ENCODE measurements at regions not wholly inside any gene's neighbourhood (a gene's known extent, or its start where the extent isn't known, plus 50 kb on each side); places are given as distances from the start of the nearest gene placed in this dataset.
"Not testable (repeated sequence)": the region's sequence is repeated elsewhere in the genome, so short reads cannot be mapped to it uniquely, and the experiment has no call there.

DNA sequence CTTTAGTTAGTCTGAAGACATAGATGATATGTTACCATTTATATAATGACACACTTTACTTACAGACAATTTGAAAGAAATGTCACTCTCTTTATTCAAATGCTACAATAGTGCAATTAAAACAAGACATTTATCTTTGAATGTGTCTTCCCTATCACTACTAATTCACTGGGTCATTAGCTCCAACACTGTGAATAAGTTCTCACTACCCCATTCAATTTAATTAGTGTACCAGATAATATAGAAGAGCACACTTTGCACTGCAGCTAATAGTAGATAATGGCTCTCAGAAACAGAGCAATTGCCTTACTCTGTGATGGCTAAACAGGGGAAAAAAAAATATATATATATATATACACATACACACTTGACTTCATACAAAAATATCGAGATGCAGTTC lies 497.0 kb downstream of the DTWD2 start:
- no peak for DNase-seq (ENCODE audit: low read depth in 2 of 3, low spot score in 1 of 3)

DNA sequence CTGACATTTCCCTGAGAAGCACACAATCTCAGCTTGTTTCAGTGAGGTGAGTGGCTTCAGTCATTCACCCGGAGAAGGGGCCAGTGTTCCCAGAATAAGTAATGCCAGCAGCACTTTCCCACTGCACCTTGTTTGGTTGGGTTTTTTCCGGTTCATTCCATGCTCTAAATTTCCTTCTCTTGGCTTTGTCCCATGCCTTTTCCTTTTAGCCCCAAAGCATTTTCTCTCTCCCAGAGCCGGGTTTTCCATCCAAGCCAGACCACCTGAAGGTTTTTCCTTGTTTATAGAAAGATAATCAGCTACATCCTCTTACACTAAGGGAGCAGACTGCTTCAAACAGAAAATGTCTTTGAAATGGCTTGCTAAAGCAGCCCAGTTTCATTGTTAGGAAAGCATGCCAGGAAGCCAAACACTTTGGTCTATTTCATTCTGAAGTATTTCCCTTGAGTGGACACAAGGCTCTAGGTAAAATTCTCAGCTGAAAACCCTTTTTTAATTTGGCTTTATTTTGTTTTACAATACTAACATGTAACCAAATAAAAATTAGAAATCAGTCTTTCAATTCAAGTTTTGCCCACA lies 501.6 kb downstream of the DTWD2 start:
- no peak for DNase-seq (ENCODE audit: low read depth in 2 of 3, low spot score in 1 of 3)

GRCh38 chr5:118479285-118479684 lies 509.1 kb downstream of the DTWD2 start:
- DNase-seq (ENCODE audit: low read depth in 2 of 3, low spot score in 1 of 3) = no peak

DNA sequence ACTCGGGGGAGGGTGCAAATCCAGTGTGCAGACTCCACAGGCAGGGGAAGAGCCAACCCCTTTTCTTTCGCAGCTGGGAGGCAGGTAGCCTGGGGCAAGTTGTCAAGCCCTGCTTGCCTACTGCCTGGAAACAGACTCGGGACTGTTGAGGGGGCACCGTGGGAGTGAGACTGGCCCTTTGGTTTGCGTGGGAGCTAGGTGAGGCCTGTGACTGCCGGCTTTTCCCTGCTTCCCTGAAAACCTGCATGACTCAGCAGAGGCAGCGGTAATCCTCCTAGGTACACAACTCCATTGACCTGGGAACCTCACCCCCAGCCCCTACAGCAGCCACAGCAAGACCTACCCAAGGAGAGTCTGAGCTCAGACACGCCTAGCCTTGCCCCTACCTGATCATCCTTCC lies 509.5 kb downstream of the DTWD2 start:
- no peak for DNase-seq (ENCODE audit: low read depth in 2 of 3, low spot score in 1 of 3)

DNA sequence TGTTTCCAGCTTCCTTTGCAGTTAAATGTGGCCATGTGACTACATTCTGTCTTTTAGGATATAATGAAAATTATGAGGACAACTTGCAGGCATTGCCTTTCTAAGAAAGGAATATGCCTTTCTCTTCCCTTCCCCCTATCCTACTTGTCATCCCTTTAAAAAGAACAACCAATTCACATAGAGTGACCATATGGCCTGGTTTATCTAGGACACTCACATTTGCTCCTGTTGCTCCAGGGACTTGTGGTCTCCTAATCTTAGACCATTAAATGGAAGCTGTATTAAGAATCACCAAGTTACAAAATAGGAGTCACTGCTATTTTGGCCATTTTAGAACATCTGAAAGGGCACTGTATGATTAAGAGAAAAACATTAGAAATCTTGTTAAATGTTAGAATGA lies 520.3 kb downstream of the DTWD2 start:
- DNase-seq (ENCODE audit: low read depth in 2 of 3, low spot score in 1 of 3) = no peak

DNA sequence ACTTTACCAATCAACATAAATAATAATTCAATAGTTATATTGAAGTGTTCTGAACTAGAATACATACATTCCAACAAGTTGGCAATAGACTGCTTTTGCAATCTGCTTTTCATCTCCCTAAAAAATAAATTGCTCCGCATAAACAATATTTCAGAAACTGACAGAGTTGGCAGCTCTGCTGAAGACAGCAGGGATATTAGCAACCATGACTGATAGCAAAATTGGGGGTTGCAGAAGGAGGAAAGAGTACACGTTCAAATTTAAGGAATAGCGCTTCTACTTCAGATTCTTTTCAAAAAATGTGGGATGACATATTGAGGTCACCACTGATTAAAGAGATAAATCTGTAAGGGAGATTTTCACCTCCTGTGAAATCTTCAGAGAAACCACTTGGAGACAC lies 521.2 kb downstream of the DTWD2 start:
- no peak for DNase-seq (ENCODE audit: low read depth in 2 of 3, low spot score in 1 of 3)

DNA sequence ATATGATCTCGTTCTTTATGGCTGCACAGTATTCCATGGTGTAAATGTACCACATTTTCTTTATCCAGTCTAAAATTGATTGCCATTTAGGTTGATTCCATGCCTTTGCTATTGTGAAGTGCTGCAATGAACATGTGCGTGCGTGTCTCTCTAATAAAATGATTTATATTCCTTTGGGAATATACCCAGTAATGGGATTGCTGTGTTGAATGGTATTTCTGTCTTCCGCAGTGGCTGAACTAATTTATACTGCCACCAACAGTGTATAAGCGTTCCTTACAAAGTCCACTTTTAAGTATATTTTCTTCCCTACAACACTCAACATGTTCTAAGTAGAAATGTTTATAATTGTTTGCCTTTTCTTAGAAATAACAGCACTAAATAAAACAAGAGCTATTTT lies 521.9 kb downstream of the DTWD2 start:
- no peak for DNase-seq (ENCODE audit: low read depth in 2 of 3, low spot score in 1 of 3)

- DNase-seq (ENCODE audit: low read depth in 2 of 3, low spot score in 1 of 3) = not testable (repeated sequence)
Measured at GRCh38 chr5:118462276-118462675, 526.1 kb downstream of the DTWD2 start.

- DNase-seq (ENCODE audit: low read depth in 2 of 3, low spot score in 1 of 3) = no peak
Measured at GRCh38 chr5:118461436-118461835, 526.9 kb downstream of the DTWD2 start.

- DNase-seq (ENCODE audit: low read depth in 2 of 3, low spot score in 1 of 3) = no peak
Measured at GRCh38 chr5:118459490-118459889, 528.9 kb downstream of the DTWD2 start.

DNA sequence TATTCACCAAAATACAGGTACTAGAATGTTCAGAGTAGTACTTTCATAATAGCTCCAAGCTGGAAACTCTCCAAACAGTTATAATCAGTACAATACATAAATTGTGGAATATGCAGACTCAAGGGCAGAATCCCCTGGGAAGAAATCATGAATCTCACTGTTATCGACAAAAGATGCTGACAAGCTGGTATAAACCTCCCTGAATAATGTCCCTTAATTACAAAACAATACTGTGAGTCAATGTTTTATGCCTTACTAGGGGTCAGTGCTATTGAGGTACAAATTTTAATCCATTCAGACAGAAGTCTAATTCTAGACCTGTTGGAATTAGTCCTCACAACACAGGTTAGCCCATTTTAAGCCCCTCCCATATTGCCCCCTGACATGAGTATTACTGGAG lies 532.3 kb downstream of the DTWD2 start:
- DNase-seq (ENCODE audit: low read depth in 2 of 3, low spot score in 1 of 3) = no peak

- DNase-seq (ENCODE audit: low read depth in 2 of 3, low spot score in 1 of 3) = no peak
Measured at GRCh38 chr5:118451697-118452247, 536.6 kb downstream of the DTWD2 start.

GRCh38 chr5:118450554-118451332 lies 537.6 kb downstream of the DTWD2 start:
- no peak for DNase-seq (ENCODE audit: low read depth in 2 of 3, low spot score in 1 of 3)

DNA sequence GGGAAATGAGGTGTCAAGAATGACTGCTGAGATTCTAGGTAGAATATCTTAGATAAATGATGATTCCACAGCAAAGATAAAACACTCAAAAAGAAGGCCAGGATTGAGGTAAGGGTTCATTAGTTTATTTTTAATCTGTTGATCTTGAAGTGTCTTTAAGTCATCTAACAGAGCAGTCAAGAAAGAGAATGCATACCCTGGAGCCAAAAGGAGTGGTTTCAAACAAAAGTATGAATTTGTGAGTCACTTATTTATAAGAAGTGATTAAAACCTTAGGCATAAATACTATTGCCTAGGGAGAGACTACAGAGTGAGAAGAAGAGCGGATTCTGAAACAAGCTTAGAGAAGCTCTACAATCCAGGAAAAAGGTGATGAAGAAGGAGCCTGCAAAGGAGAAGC lies 541.0 kb downstream of the DTWD2 start:
- no peak for DNase-seq (ENCODE audit: low read depth in 2 of 3, low spot score in 1 of 3)

DNA sequence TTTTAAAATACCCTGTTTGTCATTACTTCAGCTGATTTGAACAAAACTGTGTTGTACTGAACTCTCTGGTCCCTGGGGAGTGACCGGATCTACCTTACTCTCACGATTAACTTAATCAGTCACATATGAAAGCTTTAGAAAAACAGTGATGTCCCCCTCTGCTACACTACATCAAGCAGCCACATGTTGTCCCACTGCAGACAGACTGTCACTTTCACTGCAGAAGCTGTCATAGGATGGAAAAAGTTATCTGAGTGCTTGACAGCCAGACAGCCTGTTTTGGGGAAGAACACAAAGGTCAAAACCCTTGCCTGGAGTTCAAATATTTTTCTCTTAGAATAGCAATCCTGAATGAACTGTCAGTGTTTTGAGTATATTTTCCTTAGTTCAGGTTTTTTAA lies 546.4 kb downstream of the DTWD2 start:
- DNase-seq (ENCODE audit: low read depth in 2 of 3, low spot score in 1 of 3) = no peak

GRCh38 chr5:118441034-118441433 lies 547.3 kb downstream of the DTWD2 start:
- DNase-seq (ENCODE audit: low read depth in 2 of 3, low spot score in 1 of 3) = no peak

GRCh38 chr5:118440496-118440895 lies 547.9 kb downstream of the DTWD2 start:
- DNase-seq (ENCODE audit: low read depth in 2 of 3, low spot score in 1 of 3) = no peak

DNA sequence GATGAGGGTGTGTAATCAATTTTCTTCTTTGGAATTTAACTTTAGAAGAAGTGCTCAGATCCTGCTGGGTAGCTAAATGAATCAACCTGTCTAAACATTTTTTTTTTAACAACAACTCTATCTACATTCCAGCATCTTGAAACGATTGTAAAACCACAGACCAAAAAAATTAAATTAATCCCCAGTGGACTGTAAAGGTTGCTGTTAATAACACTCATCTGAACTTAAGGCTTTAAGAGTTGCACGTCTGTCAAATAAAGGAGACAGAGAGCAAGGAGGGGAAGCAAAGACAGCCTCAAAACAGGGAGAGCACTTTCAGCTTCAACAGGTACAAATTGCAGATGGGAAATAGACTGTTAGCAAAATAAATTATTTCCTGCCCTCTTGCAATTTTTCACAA lies 548.5 kb downstream of the DTWD2 start:
- no peak for DNase-seq (ENCODE audit: low read depth in 2 of 3, low spot score in 1 of 3)

- DNase-seq (ENCODE audit: low read depth in 2 of 3, low spot score in 1 of 3) = no peak
Measured at GRCh38 chr5:118435131-118435530, 553.2 kb downstream of the DTWD2 start.

- DNase-seq (ENCODE audit: low read depth in 2 of 3, low spot score in 1 of 3) = no peak
Measured at GRCh38 chr5:118434522-118434921, 553.8 kb downstream of the DTWD2 start.

- no peak for DNase-seq (ENCODE audit: low read depth in 2 of 3, low spot score in 1 of 3)
Measured at GRCh38 chr5:118430076-118430475, 558.3 kb downstream of the DTWD2 start.

DNA sequence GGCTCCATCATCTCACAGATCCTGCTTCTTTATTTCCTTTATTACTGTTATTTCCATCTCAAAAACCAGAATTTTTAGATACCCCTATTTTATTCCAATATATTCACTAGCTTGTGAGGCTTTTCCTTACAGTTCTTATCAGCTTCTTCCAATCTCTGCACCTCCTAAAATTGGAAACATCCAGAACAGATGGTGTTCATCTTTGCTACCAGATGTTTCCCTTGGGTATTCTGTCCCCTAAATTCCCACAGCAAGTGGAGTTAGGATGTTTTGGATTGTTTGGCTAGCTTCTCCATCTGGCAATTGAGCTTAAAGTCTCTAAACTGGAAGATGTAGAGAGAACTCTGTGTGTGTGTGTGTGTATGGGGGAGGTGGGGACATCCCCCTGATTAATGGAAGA lies 580.4 kb downstream of the DTWD2 start:
- no peak for DNase-seq (ENCODE audit: low read depth in 2 of 3, low spot score in 1 of 3)

DNA sequence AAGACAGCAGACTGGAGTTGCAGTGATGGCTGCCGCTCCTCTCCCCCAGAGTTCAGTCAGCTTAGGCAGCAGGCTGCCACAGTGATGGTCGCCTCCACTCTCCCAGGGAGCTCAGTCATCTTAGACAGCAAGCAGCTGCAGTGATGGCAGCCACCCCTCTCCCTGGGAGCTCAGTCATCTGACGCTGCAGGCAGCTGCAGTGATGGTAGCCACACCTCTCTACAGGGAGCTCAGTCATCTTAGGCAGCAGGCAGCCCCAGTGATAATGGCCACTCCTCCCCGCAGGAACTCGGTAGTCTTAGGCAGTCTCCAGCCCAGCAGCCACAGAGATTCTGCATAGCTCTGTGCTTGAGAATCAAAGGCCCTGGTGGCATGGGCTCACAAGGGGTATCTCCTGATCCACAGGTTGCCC lies 582.7 kb downstream of the DTWD2 start:
- no peak for DNase-seq (ENCODE audit: low read depth in 2 of 3, low spot score in 1 of 3)

All from stimulated activated CD4-positive, alpha-beta T cell treated with anti-CD3 and anti-CD28 coated beads, Interleukin-12 subunit alpha, Interleukin-12 subunit beta, amount 100 ng/mL, for 48 hours (primary cell).